GM23338 (cell line): ENCODE measurements at regions not wholly inside any gene's neighbourhood (a gene's known extent, or its start where the extent isn't known, plus 50 kb on each side); places are given as distances from the start of the nearest gene placed in this dataset.

Experiments used
- ATAC-seq: fragments of 200-7000 bp; cut with Tn5 transposase; 3 replicates; pipeline ENCODE4 v1.9.1; 2020
- DNase-seq: peaks from one replicate; pipeline ENCODE4 v3.0.0-alpha.2; 2015; ENCODE audit warnings: low spot score
- H2AFZ ChIP-seq: fragments of 200-600 bp; sonication (generic); 2 replicates; pipeline ENCODE4 v1.8.0; 2016; ENCODE audit warnings: antibody characterized with exemption, mild to moderate bottlenecking, moderate library complexity
- H3F3A ChIP-seq: fragments of 200-600 bp; sonication (generic); replicated peaks from 2 replicates; pipeline ENCODE4 v1.8.0; 2017; ENCODE audit warnings: antibody characterized with exemption, mixed run types, low read depth
- H3K27ac ChIP-seq: fragments of 200-600 bp; sonication (generic); 2 replicates; pipeline ENCODE4 v1.6.1; 2016; ENCODE audit warnings: low read depth
- H3K27me3 ChIP-seq: fragments of 200-600 bp; sonication (generic); 2 replicates; pipeline ENCODE4 v1.8.0; 2016; ENCODE audit warnings: mild to moderate bottlenecking, mixed run types, moderate library complexity; ENCODE audit not compliant: insufficient read depth
- H3K36me3 ChIP-seq: fragments of 200-600 bp; sonication (generic); 2 replicates; pipeline ENCODE4 v1.8.0; 2016; ENCODE audit warnings: mild to moderate bottlenecking; ENCODE audit not compliant: insufficient read depth
- H3K4me1 ChIP-seq: fragments of 200-600 bp; sonication (generic); 2 replicates; pipeline ENCODE4 v1.8.0; 2016; ENCODE audit warnings: mild to moderate bottlenecking, moderate library complexity; ENCODE audit not compliant: insufficient read depth
- H3K4me2 ChIP-seq: fragments of 200-600 bp; sonication (generic); 2 replicates; pipeline ENCODE4 v1.7.1; 2017; ENCODE audit warnings: mixed run types
- H3K4me3 ChIP-seq: fragments of 200-600 bp; sonication (generic); 2 replicates; pipeline ENCODE4 v1.6.1; 2016; ENCODE audit warnings: mixed run types
- H3K79me2 ChIP-seq: fragments of 200-600 bp; sonication (generic); replicated peaks from 2 replicates; pipeline ENCODE4 v1.8.0; 2017; ENCODE audit warnings: mild to moderate bottlenecking; ENCODE audit not compliant: insufficient read depth
- H3K9me2 ChIP-seq: fragments of 200-600 bp; sonication (generic); 2 replicates; pipeline ENCODE4 v1.8.0; 2017; ENCODE audit not compliant: insufficient read depth
- H4K20me1 ChIP-seq: fragments of 200-600 bp; sonication (generic); replicated peaks from 2 replicates; pipeline ENCODE4 v1.8.0; 2017; ENCODE audit warnings: mild to moderate bottlenecking; ENCODE audit not compliant: insufficient read depth
- H3K27ac Mint-ChIP-seq: 2 replicates; pipeline ENCODE4 v1.8.0; 2020; ENCODE audit warnings: inconsistent platforms, mild to moderate bottlenecking, moderate library complexity, mixed read lengths
- H3K27me3 Mint-ChIP-seq: 3 replicates; pipeline ENCODE4 v1.8.0; 2022; ENCODE audit warnings: low read depth, mild to moderate bottlenecking, moderate library complexity, mixed read lengths, inconsistent platforms; ENCODE audit not compliant: insufficient read depth, poor library complexity
- H3K36me3 Mint-ChIP-seq: 3 replicates; pipeline ENCODE4 v1.8.0; 2021; ENCODE audit warnings: low read depth, mild to moderate bottlenecking, inconsistent platforms, moderate library complexity, mixed read lengths
- H3K4me1 Mint-ChIP-seq: 3 replicates; pipeline ENCODE4 v1.8.0; 2020; ENCODE audit warnings: mild to moderate bottlenecking, inconsistent platforms, mixed read lengths
- H3K4me3 Mint-ChIP-seq: 3 replicates; pipeline ENCODE4 v1.8.0; 2021; ENCODE audit warnings: moderate library complexity, mild to moderate bottlenecking, inconsistent platforms, mixed read lengths
- H3K9me3 Mint-ChIP-seq: 3 replicates; pipeline ENCODE4 v1.8.0; 2020; ENCODE audit warnings: moderate library complexity, mild to moderate bottlenecking, inconsistent platforms, mixed read lengths
- CREB1 ChIP-seq: fragments of 250-450 bp; sonication (Bioruptor Pico); IDR thresholded peaks from 2 replicates; pipeline ENCODE4 v1.5.0; 2020; ENCODE audit warnings: low read depth, mild to moderate bottlenecking, moderate library complexity
- EZH2 ChIP-seq: fragments of 200-600 bp; sonication (generic); IDR thresholded peaks from one replicate; pipeline ENCODE4 v1.8.0; 2017; ENCODE audit warnings: antibody characterized with exemption, mild to moderate bottlenecking, low read depth; ENCODE audit not compliant: unreplicated experiment
- EZH2phosphoT487 ChIP-seq: fragments of 200-600 bp; sonication (generic); IDR thresholded peaks from one replicate; pipeline ENCODE4 v1.8.1; 2018; ENCODE audit warnings: antibody characterized with exemption; ENCODE audit not compliant: unreplicated experiment
- JUNB ChIP-seq: IDR thresholded peaks from one replicate; pipeline ENCODE4 v1.6.1; 2016; ENCODE audit warnings: antibody characterized with exemption; ENCODE audit not compliant: unreplicated experiment
- NANOG ChIP-seq: IDR thresholded peaks from 2 replicates; pipeline ENCODE4 v1.6.1; 2016; ENCODE audit warnings: antibody characterized with exemption, borderline replicate concordance
- POLR2AphosphoS5 ChIP-seq: IDR thresholded peaks from 2 replicates; pipeline ENCODE4 v1.6.1; 2016; ENCODE audit warnings: antibody characterized with exemption, low read depth
- STAT1 ChIP-seq: IDR thresholded peaks from one replicate; pipeline ENCODE4 v1.6.1; 2016; ENCODE audit warnings: antibody characterized with exemption; ENCODE audit not compliant: unreplicated experiment
- ZNF114 ChIP-seq: fragments of 250-450 bp; sonication (Bioruptor Pico); IDR thresholded peaks from 2 replicates; pipeline ENCODE4 v1.5.0; 2020; ENCODE audit warnings: mild to moderate bottlenecking, moderate library complexity
- ZNF331 ChIP-seq: fragments of 250-450 bp; sonication (Bioruptor Pico); IDR thresholded peaks from 2 replicates; pipeline ENCODE4 v1.5.0; 2020; ENCODE audit warnings: low read depth, mild to moderate bottlenecking, moderate library complexity
- TF ChIP-seq, protein P1 (sequence below): fragments of 250-450 bp; sonication (Bioruptor Pico); IDR thresholded peaks from 2 replicates; pipeline ENCODE4 v1.5.0; 2020; ENCODE audit warnings: mild to moderate bottlenecking, moderate library complexity
- TF ChIP-seq, protein P2 (sequence below), 2 experiments: fragments of 200-600 bp in 1 of 2; sonication (generic) in 1 of 2; conservative IDR thresholded peaks; 2 replicates each; pipeline versions ENCODE4 v1.5.1 to v1.6.1; 2016 to 2017; ENCODE audit warnings: antibody characterized with exemption in 2 of 2, low read depth in 2 of 2, mild to moderate bottlenecking in 2 of 2, moderate library complexity in 1 of 2
- TF ChIP-seq, protein P3 (sequence below): IDR thresholded peaks from 2 replicates; pipeline ENCODE4 v1.6.1; 2016; ENCODE audit warnings: antibody characterized with exemption
- TF ChIP-seq, protein P4 (sequence below): IDR thresholded peaks from one replicate; pipeline ENCODE4 v1.6.1; 2018; ENCODE audit warnings: antibody characterized with exemption; ENCODE audit not compliant: unreplicated experiment

DNA sequence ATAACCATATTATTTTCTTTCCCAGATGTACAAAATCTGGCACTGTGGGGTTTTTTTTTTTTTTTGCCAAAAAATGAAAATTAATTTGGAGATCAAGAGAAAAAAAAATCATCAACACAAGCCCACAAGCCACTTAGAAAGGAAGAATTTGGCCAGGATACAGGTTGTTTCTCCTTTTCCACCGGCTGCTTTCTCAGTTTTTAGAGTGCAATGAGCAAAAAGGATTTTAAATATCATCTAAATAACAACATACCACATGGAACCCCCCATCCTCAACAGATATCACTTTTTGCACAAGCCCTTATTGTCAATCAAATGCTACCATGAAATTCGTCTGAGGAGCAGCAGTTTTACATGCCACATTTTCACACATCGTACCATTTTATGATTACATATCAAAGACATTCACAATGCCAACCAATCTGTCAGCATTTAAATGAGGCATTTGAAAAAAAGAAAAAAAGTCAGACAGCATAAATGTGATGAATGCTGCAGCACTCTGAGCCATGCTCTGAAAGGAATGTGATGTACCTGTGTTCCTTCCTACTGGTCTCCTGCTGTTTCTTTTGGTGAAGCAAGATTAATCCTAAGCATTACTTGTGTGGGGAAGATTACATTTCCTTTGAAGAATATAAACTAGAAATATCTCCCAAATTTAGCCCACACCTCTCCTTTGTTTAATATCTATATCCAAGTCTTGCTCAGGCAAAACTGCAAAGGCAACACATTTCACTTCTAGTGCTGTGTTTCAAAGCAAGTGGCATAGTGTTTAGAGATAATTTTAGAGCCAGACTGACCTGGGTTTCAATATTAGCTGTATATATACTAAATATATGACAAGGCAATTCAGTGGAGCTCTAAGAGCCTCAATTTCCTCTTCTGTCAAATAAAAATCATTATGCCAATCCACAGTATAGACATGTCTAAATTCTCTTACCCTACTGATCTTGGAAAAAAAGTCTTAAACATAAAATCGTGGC is 391.3 kb downstream of the CMPK2 start:
- DNase-seq (no peak), ATAC-seq (no peak)
- peaks cover 3% of the 10 kb centered on the region; the same call in 1 of the 3 replicates for H3K4me1 Mint-ChIP-seq
- no peaks in the 10 kb centered on the region for H3K9me2 ChIP-seq
- H3K36me3 ChIP-seq: no peaks in the 10 kb centered on the region
- no peak overlapping the region for H3K27ac ChIP-seq
- no peaks in the 10 kb centered on the region for H4K20me1 ChIP-seq
- H3K4me2 ChIP-seq: no peak overlapping the region
- H3K79me2 ChIP-seq: no peaks in the 10 kb centered on the region
- no peaks in the 10 kb centered on the region for H3K27me3 ChIP-seq
- H3K4me1 ChIP-seq: no peaks in the 10 kb centered on the region
- no peak overlapping the region for H2AFZ ChIP-seq
- H3K36me3 Mint-ChIP-seq: peaks cover 5% of the 10 kb centered on the region; the same call in 2 of the 3 replicates
- peaks cover 70% of the 10 kb centered on the region for H3K9me3 Mint-ChIP-seq
- no peaks in the 10 kb centered on the region for H3F3A ChIP-seq
- peaks cover 1% of the 10 kb centered on the region for H3K27me3 Mint-ChIP-seq
- no peak overlapping the region for H3K27ac Mint-ChIP-seq
- no peak for TF ChIP-seq ZNF331 (CRISPR knock-in tag)
- TF ChIP-seq EZH2phosphoT487: no peak
- no peak for TF ChIP-seq EZH2
- TF ChIP-seq, protein P1, sequence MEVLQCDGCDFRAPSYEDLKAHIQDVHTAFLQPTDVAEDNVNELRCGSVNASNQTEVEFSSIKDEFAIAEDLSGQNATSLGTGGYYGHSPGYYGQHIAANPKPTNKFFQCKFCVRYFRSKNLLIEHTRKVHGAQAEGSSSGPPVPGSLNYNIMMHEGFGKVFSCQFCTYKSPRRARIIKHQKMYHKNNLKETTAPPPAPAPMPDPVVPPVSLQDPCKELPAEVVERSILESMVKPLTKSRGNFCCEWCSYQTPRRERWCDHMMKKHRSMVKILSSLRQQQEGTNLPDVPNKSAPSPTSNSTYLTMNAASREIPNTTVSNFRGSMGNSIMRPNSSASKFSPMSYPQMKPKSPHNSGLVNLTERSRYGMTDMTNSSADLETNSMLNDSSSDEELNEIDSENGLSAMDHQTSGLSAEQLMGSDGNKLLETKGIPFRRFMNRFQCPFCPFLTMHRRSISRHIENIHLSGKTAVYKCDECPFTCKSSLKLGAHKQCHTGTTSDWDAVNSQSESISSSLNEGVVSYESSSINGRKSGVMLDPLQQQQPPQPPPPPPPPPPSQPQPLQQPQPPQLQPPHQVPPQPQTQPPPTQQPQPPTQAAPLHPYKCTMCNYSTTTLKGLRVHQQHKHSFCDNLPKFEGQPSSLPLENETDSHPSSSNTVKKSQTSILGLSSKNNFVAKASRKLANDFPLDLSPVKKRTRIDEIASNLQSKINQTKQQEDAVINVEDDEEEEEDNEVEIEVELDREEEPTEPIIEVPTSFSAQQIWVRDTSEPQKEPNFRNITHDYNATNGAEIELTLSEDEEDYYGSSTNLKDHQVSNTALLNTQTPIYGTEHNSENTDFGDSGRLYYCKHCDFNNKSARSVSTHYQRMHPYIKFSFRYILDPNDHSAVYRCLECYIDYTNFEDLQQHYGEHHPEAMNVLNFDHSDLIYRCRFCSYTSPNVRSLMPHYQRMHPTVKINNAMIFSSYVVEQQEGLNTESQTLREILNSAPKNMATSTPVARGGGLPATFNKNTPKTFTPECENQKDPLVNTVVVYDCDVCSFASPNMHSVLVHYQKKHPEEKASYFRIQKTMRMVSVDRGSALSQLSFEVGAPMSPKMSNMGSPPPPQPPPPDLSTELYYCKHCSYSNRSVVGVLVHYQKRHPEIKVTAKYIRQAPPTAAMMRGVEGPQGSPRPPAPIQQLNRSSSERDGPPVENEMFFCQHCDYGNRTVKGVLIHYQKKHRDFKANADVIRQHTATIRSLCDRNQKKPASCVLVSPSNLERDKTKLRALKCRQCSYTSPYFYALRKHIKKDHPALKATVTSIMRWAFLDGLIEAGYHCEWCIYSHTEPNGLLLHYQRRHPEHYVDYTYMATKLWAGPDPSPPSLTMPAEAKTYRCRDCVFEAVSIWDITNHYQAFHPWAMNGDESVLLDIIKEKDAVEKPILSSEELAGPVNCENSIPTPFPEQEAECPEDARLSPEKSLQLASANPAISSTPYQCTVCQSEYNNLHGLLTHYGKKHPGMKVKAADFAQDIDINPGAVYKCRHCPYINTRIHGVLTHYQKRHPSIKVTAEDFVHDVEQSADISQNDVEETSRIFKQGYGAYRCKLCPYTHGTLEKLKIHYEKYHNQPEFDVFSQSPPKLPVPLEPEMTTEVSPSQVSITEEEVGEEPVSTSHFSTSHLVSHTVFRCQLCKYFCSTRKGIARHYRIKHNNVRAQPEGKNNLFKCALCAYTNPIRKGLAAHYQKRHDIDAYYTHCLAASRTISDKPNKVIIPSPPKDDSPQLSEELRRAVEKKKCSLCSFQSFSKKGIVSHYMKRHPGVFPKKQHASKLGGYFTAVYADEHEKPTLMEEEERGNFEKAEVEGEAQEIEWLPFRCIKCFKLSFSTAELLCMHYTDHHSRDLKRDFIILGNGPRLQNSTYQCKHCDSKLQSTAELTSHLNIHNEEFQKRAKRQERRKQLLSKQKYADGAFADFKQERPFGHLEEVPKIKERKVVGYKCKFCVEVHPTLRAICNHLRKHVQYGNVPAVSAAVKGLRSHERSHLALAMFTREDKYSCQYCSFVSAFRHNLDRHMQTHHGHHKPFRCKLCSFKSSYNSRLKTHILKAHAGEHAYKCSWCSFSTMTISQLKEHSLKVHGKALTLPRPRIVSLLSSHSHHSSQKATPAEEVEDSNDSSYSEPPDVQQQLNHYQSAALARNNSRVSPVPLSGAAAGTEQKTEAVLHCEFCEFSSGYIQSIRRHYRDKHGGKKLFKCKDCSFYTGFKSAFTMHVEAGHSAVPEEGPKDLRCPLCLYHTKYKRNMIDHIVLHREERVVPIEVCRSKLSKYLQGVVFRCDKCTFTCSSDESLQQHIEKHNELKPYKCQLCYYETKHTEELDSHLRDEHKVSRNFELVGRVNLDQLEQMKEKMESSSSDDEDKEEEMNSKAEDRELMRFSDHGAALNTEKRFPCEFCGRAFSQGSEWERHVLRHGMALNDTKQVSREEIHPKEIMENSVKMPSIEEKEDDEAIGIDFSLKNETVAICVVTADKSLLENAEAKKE: no peak
- no peak for TF ChIP-seq STAT1
- TF ChIP-seq POLR2AphosphoS5: no peak
- TF ChIP-seq NANOG: no peak
- TF ChIP-seq, protein P2, sequence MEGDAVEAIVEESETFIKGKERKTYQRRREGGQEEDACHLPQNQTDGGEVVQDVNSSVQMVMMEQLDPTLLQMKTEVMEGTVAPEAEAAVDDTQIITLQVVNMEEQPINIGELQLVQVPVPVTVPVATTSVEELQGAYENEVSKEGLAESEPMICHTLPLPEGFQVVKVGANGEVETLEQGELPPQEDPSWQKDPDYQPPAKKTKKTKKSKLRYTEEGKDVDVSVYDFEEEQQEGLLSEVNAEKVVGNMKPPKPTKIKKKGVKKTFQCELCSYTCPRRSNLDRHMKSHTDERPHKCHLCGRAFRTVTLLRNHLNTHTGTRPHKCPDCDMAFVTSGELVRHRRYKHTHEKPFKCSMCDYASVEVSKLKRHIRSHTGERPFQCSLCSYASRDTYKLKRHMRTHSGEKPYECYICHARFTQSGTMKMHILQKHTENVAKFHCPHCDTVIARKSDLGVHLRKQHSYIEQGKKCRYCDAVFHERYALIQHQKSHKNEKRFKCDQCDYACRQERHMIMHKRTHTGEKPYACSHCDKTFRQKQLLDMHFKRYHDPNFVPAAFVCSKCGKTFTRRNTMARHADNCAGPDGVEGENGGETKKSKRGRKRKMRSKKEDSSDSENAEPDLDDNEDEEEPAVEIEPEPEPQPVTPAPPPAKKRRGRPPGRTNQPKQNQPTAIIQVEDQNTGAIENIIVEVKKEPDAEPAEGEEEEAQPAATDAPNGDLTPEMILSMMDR (conservative IDR thresholded peaks at IDR 0.05; ENCODE audit: low read depth in 2 of 2): no peak
- TF ChIP-seq ZNF114 (CRISPR knock-in tag): no peak
- TF ChIP-seq, protein P3, sequence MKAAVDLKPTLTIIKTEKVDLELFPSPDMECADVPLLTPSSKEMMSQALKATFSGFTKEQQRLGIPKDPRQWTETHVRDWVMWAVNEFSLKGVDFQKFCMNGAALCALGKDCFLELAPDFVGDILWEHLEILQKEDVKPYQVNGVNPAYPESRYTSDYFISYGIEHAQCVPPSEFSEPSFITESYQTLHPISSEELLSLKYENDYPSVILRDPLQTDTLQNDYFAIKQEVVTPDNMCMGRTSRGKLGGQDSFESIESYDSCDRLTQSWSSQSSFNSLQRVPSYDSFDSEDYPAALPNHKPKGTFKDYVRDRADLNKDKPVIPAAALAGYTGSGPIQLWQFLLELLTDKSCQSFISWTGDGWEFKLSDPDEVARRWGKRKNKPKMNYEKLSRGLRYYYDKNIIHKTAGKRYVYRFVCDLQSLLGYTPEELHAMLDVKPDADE: no peak
- TF ChIP-seq, protein P4, sequence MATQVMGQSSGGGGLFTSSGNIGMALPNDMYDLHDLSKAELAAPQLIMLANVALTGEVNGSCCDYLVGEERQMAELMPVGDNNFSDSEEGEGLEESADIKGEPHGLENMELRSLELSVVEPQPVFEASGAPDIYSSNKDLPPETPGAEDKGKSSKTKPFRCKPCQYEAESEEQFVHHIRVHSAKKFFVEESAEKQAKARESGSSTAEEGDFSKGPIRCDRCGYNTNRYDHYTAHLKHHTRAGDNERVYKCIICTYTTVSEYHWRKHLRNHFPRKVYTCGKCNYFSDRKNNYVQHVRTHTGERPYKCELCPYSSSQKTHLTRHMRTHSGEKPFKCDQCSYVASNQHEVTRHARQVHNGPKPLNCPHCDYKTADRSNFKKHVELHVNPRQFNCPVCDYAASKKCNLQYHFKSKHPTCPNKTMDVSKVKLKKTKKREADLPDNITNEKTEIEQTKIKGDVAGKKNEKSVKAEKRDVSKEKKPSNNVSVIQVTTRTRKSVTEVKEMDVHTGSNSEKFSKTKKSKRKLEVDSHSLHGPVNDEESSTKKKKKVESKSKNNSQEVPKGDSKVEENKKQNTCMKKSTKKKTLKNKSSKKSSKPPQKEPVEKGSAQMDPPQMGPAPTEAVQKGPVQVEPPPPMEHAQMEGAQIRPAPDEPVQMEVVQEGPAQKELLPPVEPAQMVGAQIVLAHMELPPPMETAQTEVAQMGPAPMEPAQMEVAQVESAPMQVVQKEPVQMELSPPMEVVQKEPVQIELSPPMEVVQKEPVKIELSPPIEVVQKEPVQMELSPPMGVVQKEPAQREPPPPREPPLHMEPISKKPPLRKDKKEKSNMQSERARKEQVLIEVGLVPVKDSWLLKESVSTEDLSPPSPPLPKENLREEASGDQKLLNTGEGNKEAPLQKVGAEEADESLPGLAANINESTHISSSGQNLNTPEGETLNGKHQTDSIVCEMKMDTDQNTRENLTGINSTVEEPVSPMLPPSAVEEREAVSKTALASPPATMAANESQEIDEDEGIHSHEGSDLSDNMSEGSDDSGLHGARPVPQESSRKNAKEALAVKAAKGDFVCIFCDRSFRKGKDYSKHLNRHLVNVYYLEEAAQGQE: no peak
- no peak for TF ChIP-seq JUNB
- TF ChIP-seq CREB1 (CRISPR knock-in tag): no peak
- H3K4me3 ChIP-seq: no peak overlapping the region
- no peak overlapping the region for H3K4me3 Mint-ChIP-seq
